ENCODE measurements at regions not wholly inside any gene's neighbourhood (a gene's known extent, or its start where the extent isn't known, plus 50 kb on each side); places are given as distances from the start of the nearest gene placed in this dataset.

DNA sequence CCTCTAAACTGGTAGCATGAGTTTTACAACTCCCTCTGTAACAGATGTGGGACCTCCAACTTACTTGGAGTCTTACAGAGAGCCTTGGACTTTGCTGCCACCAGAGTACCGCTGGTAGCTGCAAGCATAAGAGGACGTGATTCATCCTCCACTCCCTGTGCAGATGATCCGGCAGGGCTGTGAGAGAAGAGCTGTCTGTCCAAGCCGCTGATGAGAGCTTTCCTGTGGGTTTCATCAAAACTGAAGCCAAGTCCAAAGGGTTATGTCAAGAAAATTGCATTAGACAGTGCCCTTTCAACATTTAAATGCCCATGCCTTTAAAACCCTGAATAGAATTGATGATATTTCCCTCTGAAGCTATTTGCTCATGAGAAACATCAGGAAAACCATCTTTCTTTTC is 85.8 kb downstream of the LLPH start:
- TF ChIP-seq, protein P1, sequence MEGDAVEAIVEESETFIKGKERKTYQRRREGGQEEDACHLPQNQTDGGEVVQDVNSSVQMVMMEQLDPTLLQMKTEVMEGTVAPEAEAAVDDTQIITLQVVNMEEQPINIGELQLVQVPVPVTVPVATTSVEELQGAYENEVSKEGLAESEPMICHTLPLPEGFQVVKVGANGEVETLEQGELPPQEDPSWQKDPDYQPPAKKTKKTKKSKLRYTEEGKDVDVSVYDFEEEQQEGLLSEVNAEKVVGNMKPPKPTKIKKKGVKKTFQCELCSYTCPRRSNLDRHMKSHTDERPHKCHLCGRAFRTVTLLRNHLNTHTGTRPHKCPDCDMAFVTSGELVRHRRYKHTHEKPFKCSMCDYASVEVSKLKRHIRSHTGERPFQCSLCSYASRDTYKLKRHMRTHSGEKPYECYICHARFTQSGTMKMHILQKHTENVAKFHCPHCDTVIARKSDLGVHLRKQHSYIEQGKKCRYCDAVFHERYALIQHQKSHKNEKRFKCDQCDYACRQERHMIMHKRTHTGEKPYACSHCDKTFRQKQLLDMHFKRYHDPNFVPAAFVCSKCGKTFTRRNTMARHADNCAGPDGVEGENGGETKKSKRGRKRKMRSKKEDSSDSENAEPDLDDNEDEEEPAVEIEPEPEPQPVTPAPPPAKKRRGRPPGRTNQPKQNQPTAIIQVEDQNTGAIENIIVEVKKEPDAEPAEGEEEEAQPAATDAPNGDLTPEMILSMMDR (IDR thresholded peaks at IDR 0.05): no peak
- TF ChIP-seq POLR2A (IDR thresholded peaks at IDR 0.05): no peak

Data from body of pancreas (tissue), 4 donors.